CD4-positive, alpha-beta T cell treated with Interleukin-1 beta for 1 hour (primary cell): ENCODE measurements at regions not wholly inside any gene's neighbourhood (a gene's known extent, or its start where the extent isn't known, plus 50 kb on each side); places are given as distances from the start of the nearest gene placed in this dataset.
"Not testable (repeated sequence)": the region's sequence is repeated elsewhere in the genome, so short reads cannot be mapped to it uniquely, and the experiment has no call there.

Experiments used
- DNase-seq, 2 donors: peaks; one replicate each; pipeline ENCODE4 v3.0.0-alpha.2; 2020 to 2022

DNA sequence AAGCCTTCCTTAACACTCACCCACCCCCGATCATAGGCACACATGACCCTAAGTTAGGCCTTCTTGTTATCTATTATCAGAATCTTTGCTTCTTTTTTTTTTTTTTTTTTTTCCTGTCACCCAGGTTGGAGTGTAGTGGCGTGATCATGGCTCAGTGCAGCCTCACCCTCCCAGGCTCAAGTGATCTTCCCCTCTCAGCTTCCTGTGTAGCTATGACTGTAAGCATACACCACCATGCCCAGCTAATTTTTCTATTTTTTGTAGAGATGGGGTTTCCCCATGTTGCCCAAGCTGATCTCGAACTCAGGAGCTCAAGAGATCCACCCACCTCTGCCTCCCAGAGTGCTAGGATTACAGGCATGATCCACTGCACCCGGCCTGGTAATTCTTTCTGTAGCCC is 328.7 kb downstream of the NR4A2 start:
- no peak for DNase-seq

DNA sequence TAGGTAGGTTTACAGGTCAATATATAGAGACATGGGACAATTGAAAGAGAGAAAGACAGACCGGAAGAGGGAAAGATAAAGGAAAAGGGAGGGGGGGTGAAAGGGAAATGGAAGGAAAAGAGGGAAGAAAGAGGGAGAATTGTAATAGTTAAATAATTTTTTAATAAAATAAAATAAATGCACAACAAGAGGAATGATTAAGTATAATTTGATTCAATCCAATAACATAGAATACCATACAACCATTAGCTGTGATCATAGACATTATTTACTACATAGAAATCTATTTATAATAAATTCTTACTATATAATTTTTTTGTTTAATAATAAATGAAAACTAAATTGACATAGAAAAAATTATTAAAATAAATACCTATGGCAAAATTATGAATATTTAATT is 330.7 kb downstream of the NR4A2 start:
- DNase-seq: no peak

DNA sequence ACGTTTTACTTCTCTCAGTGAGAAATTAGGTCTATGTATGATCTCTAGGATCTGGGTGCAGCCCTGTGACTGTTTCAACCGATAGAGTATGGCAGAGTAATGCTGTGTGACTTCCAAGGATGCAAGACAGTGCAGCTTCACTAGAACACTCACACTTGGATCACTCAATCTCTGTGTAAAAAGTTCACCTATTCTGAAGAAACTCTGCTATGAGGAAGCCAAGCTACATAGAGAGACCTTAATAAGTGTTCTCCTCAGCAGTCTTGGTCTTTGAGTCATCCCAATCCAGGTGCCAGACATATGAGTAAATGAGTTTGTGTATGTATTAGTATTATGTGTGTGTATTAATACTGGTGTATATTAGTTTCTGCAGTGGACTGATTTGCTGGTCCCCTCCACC is 335.0 kb downstream of the NR4A2 start:
- DNase-seq: no peak

DNA sequence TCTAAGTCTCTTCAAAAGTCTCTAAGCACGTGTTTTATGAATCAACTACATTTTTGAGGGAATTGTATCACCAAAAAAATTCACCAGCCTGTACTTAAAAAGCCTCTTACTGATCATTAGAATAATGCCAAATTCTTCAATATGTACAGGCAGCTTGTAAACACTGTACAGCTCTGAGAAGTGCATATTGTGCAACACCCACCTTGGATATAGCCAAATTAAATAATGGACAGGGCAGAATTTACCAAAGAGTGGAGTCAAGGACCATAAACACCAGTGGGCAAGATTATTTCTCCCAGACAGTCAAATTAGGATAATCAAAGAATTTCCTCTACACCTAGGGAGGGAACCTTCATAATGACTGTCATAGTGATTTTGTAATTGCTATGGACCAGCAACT is 338.2 kb downstream of the NR4A2 start:
- no peak for DNase-seq

DNA sequence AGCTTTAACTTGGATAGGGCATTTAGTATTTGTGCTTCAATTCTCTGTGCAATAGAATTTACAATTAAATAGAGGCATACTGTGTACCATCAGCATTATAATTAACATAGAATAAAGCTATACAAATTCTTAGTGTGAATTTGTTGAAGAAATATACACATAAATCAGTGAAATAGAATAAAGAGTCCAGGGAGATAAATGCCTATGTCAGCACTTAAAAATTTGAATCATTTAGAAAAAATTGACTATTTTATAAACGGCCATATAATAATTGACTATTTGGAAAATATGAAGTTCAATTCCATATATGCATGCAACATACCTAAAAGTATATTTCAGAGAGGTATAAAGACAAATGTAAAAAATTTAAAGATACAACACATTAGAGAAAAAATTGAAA is 348.7 kb downstream of the NR4A2 start:
- DNase-seq: no peak

DNA sequence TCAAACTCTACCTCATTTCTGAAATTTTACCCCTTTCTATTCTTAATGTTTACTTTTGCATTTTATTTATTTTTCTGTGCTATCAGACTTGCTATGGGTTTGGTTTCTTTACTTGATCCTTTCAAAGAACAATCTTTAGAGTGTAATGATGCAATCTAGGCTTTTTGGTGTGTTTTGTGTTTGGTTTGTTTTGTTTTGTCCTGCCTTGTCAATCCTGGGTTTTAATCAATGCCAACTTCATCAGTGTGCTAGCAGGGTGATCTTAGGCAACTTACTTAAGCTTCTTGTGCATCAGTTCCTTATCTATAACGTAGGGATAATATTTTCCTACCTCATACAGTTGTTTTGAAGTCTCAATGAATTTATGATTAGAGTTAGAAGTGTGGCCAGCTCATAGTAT is 350.4 kb downstream of the NR4A2 start:
- no peak for DNase-seq

DNA sequence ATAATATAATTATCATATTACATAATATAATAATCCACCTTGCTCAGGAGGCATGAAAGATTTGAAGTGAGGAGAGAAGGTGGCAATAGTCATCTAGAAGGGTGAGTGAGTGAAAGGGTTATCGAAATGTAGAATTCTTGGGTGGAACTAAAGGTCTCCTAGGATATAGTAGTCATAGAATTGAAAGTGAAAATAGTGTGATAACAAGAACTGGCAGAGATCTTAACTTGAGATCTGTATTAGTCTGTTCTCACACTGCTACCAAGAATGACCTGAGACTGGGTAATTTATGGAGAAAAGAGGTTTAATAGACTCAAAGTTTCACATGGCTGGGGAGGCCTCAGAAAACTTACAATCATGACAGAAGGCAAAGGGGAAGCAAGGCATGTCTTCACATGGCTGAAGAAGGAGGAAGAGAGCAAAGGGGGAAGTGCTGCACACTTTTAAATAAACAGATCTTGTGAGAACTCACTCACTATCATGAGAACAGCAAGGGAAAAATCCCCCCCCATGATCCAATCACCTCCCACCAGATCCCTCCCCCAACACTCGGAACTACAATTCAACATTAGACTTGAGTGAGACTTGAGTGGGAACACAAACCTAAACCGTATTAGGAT is 351.5 kb downstream of the NR4A2 start:
- DNase-seq: no peak

DNA sequence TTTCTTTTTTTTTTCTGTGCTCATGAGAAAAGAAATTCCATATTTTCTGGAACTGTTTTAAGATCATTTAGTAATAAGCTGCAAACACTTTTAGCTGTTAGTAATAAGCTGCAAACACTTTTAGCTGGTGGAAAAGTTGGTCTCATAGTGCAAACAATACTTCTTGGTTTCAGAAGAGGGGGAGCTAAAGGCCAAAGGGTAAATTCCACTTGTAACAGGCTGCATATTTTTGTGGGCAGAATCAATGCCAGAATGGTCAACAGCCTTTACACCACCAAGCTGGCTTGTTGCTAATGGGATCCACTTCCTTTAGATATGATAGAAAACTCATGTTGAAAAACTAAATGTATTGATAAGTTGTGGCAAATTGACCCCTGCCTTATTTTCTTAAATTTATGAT is 356.8 kb downstream of the NR4A2 start:
- DNase-seq: no peak

DNA sequence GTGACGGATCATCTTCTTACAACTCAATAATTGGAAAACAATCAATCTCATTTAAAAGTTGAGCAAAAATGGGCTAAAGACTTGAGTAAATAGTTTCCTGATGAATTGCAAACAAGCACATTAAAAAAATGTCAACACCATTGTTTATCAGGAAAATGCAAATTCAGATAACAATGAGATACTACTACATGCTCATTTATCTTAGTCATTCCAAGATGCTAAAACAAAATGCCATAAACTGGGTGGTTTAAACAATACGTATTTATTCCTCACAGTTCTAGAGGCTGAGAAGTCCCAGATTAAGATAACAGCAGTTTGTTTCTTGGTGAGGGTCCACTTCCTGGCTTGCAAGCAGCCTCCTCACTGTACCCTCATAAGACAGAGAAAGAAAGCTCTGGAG is 359.6 kb downstream of the NR4A2 start:
- no peak for DNase-seq

DNA sequence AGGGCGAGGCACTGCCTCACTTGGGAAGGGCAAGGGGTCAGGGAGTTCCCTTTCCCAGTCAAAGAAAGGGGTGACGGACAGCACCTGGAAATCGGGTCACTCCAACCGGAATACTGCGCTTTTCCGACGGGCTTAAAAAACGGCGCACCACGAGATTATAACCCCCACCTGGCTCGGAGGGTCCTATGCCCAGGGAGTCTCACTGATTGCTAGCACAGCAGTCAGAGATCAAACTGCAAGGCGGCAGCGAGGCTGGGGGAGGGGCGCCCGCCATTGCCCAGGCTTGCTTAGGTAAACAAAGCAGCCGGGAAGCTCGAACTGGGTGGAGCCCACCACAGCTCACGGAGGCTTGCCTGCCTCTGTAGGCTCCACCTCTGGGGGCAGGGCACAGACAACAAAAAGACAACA is 366.5 kb downstream of the NR4A2 start:
- DNase-seq: not testable (repeated sequence)

DNA sequence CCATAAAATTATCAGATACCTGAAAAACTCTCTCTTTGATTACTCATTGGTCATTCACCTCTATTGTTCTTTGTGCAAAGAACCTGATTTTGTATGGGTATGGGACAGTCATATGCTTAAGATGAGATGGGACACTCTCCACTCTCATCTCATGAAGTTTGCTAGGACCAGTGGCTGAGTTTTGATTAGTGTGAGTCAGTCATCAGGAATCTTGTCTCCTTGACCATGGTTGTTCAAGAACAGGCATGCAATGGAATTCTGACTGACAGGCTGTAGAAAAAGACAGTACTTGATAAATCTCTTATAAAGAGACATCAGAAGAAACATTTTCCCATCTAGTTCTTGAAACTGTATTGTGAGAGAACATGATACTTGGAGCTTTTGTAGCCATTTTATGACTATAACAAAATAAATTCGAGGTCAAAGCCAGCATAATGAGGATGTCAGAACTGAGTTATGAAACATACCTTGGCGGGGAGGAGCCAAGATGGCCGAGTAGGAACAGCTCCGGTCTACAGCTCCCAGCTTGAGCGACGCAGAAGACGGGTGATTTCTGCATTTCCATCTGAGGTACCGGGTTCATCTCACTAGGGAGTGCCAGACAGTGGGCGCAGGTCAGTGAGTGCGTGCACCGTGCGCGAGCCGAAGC is 367.0 kb downstream of the NR4A2 start:
- no peak for DNase-seq

DNA sequence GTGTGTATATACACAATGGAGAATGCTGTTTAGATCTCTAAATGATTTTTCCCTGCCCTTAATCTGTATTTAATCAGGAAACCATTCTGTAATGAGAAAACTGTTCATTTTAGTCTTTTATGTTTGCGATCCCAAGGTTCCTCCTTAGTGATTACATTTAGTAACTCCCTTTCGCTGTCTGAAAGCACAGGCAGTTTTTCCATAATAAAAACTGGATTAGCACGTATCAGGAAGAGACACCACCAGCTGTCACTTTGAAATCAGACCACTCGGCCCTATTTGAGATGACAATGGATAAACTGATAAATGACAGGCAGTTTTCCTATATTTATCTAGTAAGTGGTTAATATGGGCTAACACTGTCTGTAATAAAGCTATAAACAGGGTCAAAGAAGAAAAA is 370.9 kb downstream of the NR4A2 start:
- DNase-seq: no peak

DNA sequence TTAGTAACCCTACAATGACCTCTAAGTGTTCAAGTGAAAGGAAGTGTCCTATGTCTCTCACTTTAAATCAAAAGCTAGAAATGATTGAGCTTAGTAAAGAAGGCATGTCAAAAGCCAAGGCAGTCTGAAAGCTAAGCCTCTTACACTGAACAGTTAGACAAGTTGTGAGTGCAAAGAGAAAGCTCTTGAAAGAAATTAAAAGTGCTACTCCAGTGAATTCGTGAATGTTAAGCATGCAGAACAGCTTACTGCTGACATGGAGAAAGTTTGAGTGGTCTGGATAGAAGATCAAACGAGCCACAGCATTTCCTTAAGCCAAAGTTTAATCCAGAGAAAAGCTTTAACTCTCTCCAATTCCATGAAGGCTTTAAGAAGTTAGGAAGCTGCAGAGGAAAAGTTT is 373.7 kb downstream of the NR4A2 start:
- no peak for DNase-seq

DNA sequence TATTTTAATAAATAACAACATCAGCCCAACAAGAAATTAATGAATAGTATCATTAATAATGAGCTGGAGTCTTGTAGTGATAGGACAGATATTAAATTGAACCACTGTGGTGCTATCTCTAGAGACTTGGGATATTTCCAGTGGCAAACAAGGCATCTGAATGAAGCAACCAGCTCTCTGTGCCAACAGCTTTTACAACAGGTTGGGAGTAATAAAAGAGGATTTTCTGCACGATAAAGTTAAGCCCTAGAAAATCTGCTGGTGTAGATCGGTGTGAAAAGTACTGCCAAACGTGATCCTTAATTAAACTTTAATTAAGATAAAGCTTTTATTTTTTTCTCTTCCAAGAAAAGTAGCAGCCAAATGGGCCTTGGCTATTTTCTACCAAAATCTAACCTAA is 385.5 kb downstream of the NR4A2 start:
- no peak for DNase-seq

DNA sequence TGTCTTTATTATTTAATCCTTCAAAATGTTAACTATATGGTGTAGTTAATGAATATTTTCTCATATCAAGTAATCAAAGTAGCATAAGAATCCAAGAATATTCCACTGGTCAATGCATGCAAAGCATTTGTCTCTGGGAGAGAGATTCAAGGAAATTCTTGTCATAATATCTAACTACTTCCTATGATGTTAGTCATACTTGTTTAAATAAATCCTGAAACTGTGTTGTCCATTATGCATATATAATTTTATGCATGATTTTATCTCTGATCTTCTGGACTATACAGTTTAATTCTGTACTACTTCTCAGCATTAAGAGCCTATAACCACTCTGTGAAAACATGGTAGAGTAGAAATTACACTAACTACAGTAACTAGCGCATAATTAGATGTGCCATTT is 388.3 kb downstream of the NR4A2 start:
- DNase-seq: no peak

DNA sequence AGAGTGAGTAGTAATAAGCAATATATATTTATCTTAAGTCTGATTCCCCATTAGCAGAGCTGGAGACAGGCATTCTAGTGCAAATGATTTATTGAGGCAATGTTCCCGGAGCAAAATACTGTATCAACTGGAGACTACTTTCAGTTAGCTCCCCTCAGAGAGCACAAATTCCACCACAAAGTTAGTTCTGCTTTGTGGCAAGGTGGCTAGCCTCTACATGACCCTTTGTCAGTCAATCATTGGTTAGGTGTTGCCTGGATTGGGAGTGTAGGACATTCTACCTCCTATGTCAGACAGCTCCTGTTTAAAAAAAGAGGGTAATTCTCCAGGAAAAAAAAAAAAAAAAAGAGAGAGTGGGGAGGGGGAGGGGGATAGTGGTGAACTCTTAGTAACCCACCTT is 402.2 kb downstream of the NR4A2 start:
- DNase-seq: no peak

DNA sequence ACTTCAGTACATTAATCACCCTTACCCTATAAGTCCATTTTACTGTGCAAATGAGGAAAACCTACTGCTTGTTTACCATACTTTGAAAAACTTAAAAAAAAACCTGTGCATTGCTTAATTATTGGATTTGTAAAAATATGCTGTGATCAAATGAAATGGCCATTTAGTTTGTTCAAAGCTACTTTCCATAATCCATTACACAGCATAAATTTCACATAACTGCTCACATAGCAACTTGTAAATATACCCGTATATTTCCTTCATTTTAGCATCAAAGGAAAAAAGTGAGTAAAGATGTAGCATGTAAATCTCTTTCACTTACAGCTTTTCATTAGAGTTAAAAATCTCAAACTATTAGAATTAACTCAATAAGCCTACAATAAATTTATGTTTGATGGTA is 415.1 kb downstream of the NR4A2 start:
- DNase-seq: no peak

DNA sequence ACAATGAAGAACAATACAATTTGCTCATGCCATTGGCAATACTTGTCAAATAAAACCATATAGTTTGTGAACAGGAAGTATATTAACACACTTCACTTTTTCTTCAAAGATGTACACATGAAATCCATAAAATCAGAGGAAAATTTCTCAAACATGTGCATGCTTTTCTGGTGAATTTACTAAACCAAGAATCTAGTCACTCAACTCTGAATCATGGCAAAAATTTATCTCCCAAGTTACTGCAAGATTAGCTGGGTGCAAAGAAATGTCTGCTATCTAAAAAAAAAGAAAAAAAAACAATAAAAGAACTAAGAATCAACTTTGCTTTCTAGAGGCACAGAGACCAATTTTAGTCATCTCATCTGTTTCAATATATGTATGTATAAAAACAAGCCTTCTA is 419.2 kb downstream of the NR4A2 start:
- no peak for DNase-seq

DNA sequence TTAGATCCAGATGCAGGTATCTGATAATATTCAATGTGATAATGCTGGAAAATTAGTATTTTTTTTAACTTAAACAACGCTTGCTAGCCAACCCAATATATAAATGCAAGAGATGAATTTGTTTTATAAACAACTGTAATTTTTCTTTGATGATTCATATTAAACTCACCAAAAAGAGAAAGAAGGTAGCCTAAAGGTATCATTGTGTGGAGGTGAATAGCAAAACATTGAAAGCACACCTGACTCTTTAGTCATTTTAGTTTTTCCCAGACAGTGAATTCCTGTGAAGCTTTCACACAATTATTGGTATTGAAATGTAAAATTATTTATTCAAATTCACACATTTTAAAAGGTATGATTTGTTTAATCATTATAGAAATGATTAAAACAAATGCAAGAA is 424.0 kb downstream of the NR4A2 start:
- DNase-seq: no peak

DNA sequence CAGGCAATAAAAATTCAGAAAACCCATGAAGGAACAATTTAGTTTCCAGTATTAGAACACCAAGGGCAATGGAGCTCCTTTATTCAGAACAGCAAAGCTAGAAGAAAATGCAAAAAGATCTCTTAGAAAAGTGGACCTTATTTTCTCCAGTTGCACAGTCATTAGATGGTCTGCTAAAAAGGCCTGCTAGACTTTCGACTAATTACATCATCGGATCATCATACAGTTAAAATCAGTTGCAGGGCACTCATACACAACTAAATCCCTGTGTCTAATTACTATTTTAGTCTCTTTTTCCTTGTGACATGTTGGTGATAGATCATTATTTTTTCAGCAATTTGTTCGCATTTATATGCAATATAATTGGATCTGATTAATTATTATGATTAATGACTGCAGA is 425.3 kb downstream of the NR4A2 start:
- no peak for DNase-seq

DNA sequence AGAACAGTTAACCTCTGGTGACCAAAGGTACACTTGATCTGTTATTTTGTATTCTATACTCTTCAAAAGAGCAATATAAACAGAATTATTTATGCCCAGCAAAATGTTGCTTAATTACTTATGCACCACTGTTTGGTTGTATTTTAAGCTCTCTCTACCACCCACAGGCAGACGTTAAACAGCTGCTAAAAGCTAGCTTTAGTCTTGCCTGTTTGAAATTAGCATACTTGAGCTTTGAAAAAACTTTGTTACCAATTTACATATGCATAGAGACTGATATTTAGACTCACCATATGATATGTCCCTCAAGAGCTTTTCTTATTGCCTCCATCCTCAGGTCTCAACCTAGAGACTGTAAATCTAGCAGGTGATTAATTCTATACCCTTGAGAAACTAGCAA is 426.9 kb downstream of the NR4A2 start:
- no peak for DNase-seq

DNA sequence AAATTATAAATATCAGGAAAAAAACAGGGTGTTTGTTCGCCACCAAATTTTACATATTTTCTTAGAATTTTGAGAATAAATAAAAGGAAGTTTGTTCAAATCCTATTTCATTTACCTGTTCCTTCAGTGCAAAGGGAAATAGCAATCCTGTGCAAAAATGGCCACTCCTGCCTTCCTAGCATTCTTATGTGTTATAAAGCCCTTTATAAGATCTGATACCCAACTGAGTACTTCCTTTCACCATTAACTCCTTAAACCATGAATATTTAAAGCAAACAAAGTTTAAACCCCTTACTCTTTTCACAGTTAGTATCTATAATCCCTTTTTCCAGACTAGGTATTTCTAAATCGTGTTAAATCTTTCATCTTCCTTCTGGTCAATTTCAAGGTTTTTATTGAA is 427.8 kb downstream of the NR4A2 start:
- DNase-seq: no peak

DNA sequence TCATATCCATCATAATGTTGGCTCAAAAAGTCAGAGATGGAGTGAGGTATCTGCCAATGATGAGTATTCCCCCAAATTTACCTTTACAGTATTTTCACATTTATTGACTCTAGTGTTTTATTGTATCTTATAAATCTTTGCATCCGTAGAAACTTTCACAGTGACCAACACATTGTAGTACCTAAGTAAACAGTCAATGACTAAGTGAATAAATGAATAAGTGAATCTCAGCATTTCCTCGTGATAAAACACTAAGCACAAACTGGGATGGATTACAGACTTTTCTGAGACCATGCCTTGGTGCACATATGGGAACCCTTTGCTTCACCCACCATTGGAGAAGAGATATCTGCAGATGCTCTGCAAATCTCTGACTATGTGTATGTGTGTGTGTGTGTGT is 429.9 kb downstream of the NR4A2 start:
- no peak for DNase-seq

DNA sequence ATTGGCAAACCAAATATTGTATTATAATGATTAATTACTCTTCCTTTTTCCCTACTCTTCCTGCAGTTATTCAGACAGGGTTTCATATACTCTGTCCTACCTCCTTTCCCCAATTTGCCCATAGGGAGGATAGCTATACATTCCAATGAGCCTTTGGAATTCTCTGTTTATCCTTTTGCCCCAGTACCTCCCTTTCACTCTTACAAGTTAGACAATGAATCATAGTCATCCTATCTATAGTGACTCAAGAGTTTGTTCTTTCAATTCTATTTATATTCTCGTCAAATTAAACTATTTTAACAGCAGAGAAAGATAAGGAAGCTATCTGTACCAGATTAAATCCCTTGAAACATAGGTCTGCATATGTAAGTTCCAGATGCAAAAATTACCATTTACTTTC is 437.5 kb downstream of the NR4A2 start:
- DNase-seq: no peak

DNA sequence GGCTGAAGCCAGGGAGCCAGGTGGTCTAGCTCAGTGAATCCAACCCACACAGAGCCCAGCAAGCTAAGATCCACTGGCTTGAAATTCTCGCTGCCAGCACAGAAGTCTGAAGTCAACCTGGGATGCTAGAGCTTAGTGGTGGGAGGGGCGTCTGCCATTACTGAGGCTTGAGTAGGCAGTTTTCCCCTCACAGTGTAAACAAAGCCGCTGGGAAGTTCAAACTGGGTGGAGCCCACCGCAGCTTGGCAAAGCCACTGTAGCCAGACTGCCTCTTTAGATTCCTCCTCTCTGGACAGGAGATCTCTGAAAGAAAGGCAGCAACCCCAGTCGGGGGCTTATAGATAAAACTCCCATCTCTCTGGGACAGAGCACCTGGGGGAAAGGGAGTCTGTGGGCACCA is 452.1 kb downstream of the NR4A2 start:
- DNase-seq: not testable (repeated sequence)
